ENCODE measurements at regions not wholly inside any gene's neighbourhood (a gene's known extent, or its start where the extent isn't known, plus 50 kb on each side); places are given as distances from the start of the nearest gene placed in this dataset.

DNA sequence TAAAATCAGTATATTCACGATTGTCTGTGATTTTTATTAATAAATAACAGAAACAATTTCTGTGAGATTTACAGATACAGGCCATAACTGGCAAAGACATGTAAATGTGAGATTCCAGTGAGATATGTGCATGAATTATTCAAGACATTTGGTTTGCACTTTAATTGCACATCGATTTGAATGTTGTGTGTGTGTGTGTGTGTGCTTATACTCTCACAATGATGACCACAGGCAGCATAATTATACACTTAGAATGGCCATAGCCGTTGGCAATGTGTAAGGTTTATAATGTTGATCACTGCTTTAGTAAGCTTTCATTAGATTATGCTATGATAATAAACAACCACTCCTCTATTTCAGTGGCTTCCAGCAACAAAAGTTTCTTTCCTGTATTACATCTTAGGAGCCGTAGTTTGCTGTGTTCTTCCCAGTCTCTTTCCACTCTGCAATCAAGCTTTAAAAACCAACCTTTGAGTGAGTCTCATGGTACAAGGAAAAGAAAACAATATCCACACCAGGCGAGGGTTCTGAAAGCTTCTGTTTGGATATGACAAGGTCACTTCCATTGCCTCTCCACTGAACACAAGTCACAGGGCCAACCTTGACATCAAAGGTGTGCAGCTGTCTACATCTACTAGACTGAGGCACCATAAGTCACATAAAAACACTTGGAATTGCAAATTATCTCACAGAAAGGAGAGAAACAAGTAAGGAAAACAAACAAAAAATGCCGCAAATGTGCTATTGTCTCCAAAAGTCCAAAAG, 897.7 kb downstream of the RAB28 start:
- Histone ChIP-seq H3K36me3 (ENCODE audit: insufficient read depth) (no peaks in the 10 kb centered on the region), H3K4me3 (no peak overlapping the region), H3K27me3 (ENCODE audit: insufficient read depth) (no peaks in the 10 kb centered on the region), H3F3A (replicated peaks; ENCODE audit: low read depth) (no peaks in the 10 kb centered on the region), H3K4me1 (ENCODE audit: insufficient read depth) (no peaks in the 10 kb centered on the region), H3K4me2 (no peak overlapping the region), H3K9me2 (ENCODE audit: insufficient read depth) (no peaks in the 10 kb centered on the region), H3K27ac (ENCODE audit: low read depth) (no peak overlapping the region), H2AFZ (no peak overlapping the region), H4K20me1 (replicated peaks; ENCODE audit: insufficient read depth) (no peaks in the 10 kb centered on the region), H3K79me2 (replicated peaks; ENCODE audit: insufficient read depth) (no peaks in the 10 kb centered on the region)
- DNase-seq (ENCODE audit: low spot score) (no peak), ATAC-seq (no peak)
- H3K4me3 Mint-ChIP-seq = no peak overlapping the region
- no peaks in the 10 kb centered on the region for H3K27me3 Mint-ChIP-seq (ENCODE audit: insufficient read depth, low read depth, poor library complexity)
- H3K27ac Mint-ChIP-seq = 0 out of 2 replicates have a peak overlapping the region, but pooled peaks have one; percentile 12
- no peaks in the 10 kb centered on the region for H3K36me3 Mint-ChIP-seq (ENCODE audit: low read depth)
- peaks cover 4% of the 10 kb centered on the region; the same call in 2 of the 3 replicates for H3K4me1 Mint-ChIP-seq
- TF ChIP-seq, protein P1, sequence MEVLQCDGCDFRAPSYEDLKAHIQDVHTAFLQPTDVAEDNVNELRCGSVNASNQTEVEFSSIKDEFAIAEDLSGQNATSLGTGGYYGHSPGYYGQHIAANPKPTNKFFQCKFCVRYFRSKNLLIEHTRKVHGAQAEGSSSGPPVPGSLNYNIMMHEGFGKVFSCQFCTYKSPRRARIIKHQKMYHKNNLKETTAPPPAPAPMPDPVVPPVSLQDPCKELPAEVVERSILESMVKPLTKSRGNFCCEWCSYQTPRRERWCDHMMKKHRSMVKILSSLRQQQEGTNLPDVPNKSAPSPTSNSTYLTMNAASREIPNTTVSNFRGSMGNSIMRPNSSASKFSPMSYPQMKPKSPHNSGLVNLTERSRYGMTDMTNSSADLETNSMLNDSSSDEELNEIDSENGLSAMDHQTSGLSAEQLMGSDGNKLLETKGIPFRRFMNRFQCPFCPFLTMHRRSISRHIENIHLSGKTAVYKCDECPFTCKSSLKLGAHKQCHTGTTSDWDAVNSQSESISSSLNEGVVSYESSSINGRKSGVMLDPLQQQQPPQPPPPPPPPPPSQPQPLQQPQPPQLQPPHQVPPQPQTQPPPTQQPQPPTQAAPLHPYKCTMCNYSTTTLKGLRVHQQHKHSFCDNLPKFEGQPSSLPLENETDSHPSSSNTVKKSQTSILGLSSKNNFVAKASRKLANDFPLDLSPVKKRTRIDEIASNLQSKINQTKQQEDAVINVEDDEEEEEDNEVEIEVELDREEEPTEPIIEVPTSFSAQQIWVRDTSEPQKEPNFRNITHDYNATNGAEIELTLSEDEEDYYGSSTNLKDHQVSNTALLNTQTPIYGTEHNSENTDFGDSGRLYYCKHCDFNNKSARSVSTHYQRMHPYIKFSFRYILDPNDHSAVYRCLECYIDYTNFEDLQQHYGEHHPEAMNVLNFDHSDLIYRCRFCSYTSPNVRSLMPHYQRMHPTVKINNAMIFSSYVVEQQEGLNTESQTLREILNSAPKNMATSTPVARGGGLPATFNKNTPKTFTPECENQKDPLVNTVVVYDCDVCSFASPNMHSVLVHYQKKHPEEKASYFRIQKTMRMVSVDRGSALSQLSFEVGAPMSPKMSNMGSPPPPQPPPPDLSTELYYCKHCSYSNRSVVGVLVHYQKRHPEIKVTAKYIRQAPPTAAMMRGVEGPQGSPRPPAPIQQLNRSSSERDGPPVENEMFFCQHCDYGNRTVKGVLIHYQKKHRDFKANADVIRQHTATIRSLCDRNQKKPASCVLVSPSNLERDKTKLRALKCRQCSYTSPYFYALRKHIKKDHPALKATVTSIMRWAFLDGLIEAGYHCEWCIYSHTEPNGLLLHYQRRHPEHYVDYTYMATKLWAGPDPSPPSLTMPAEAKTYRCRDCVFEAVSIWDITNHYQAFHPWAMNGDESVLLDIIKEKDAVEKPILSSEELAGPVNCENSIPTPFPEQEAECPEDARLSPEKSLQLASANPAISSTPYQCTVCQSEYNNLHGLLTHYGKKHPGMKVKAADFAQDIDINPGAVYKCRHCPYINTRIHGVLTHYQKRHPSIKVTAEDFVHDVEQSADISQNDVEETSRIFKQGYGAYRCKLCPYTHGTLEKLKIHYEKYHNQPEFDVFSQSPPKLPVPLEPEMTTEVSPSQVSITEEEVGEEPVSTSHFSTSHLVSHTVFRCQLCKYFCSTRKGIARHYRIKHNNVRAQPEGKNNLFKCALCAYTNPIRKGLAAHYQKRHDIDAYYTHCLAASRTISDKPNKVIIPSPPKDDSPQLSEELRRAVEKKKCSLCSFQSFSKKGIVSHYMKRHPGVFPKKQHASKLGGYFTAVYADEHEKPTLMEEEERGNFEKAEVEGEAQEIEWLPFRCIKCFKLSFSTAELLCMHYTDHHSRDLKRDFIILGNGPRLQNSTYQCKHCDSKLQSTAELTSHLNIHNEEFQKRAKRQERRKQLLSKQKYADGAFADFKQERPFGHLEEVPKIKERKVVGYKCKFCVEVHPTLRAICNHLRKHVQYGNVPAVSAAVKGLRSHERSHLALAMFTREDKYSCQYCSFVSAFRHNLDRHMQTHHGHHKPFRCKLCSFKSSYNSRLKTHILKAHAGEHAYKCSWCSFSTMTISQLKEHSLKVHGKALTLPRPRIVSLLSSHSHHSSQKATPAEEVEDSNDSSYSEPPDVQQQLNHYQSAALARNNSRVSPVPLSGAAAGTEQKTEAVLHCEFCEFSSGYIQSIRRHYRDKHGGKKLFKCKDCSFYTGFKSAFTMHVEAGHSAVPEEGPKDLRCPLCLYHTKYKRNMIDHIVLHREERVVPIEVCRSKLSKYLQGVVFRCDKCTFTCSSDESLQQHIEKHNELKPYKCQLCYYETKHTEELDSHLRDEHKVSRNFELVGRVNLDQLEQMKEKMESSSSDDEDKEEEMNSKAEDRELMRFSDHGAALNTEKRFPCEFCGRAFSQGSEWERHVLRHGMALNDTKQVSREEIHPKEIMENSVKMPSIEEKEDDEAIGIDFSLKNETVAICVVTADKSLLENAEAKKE (CRISPR knock-in tag; IDR thresholded peaks at IDR 0.05) = no peak
- TF ChIP-seq, protein P2, sequence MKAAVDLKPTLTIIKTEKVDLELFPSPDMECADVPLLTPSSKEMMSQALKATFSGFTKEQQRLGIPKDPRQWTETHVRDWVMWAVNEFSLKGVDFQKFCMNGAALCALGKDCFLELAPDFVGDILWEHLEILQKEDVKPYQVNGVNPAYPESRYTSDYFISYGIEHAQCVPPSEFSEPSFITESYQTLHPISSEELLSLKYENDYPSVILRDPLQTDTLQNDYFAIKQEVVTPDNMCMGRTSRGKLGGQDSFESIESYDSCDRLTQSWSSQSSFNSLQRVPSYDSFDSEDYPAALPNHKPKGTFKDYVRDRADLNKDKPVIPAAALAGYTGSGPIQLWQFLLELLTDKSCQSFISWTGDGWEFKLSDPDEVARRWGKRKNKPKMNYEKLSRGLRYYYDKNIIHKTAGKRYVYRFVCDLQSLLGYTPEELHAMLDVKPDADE (IDR thresholded peaks at IDR 0.05) = no peak
- TF ChIP-seq ZNF114 (CRISPR knock-in tag; IDR thresholded peaks at IDR 0.05) = no peak
- no peak for TF ChIP-seq CREB1 (CRISPR knock-in tag; IDR thresholded peaks at IDR 0.05; ENCODE audit: low read depth)
- TF ChIP-seq, protein P3, sequence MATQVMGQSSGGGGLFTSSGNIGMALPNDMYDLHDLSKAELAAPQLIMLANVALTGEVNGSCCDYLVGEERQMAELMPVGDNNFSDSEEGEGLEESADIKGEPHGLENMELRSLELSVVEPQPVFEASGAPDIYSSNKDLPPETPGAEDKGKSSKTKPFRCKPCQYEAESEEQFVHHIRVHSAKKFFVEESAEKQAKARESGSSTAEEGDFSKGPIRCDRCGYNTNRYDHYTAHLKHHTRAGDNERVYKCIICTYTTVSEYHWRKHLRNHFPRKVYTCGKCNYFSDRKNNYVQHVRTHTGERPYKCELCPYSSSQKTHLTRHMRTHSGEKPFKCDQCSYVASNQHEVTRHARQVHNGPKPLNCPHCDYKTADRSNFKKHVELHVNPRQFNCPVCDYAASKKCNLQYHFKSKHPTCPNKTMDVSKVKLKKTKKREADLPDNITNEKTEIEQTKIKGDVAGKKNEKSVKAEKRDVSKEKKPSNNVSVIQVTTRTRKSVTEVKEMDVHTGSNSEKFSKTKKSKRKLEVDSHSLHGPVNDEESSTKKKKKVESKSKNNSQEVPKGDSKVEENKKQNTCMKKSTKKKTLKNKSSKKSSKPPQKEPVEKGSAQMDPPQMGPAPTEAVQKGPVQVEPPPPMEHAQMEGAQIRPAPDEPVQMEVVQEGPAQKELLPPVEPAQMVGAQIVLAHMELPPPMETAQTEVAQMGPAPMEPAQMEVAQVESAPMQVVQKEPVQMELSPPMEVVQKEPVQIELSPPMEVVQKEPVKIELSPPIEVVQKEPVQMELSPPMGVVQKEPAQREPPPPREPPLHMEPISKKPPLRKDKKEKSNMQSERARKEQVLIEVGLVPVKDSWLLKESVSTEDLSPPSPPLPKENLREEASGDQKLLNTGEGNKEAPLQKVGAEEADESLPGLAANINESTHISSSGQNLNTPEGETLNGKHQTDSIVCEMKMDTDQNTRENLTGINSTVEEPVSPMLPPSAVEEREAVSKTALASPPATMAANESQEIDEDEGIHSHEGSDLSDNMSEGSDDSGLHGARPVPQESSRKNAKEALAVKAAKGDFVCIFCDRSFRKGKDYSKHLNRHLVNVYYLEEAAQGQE (IDR thresholded peaks at IDR 0.05; ENCODE audit: unreplicated experiment) = no peak
- TF ChIP-seq NANOG (IDR thresholded peaks at IDR 0.05; ENCODE audit: borderline replicate concordance) = no peak
- TF ChIP-seq, protein P4, sequence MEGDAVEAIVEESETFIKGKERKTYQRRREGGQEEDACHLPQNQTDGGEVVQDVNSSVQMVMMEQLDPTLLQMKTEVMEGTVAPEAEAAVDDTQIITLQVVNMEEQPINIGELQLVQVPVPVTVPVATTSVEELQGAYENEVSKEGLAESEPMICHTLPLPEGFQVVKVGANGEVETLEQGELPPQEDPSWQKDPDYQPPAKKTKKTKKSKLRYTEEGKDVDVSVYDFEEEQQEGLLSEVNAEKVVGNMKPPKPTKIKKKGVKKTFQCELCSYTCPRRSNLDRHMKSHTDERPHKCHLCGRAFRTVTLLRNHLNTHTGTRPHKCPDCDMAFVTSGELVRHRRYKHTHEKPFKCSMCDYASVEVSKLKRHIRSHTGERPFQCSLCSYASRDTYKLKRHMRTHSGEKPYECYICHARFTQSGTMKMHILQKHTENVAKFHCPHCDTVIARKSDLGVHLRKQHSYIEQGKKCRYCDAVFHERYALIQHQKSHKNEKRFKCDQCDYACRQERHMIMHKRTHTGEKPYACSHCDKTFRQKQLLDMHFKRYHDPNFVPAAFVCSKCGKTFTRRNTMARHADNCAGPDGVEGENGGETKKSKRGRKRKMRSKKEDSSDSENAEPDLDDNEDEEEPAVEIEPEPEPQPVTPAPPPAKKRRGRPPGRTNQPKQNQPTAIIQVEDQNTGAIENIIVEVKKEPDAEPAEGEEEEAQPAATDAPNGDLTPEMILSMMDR (conservative IDR thresholded peaks at IDR 0.05; ENCODE audit: low read depth in 2 of 2) = no peak
- no peak for TF ChIP-seq EZH2phosphoT487 (IDR thresholded peaks at IDR 0.05; ENCODE audit: unreplicated experiment)
- no peak for TF ChIP-seq EZH2 (IDR thresholded peaks at IDR 0.05; ENCODE audit: low read depth, unreplicated experiment)
- TF ChIP-seq POLR2AphosphoS5 (IDR thresholded peaks at IDR 0.05; ENCODE audit: low read depth) = no peak
- TF ChIP-seq JUNB (IDR thresholded peaks at IDR 0.05; ENCODE audit: unreplicated experiment) = no peak
- no peak for TF ChIP-seq ZNF331 (CRISPR knock-in tag; IDR thresholded peaks at IDR 0.05; ENCODE audit: low read depth)
- no peak for TF ChIP-seq STAT1 (IDR thresholded peaks at IDR 0.05; ENCODE audit: unreplicated experiment)
- H3K9me3 Mint-ChIP-seq = no peaks in the 10 kb centered on the region
